GM12891 (cell line): ENCODE measurements at regions not wholly inside any gene's neighbourhood (a gene's known extent, or its start where the extent isn't known, plus 50 kb on each side); places are given as distances from the start of the nearest gene placed in this dataset.

Source experiments
- POLR2A ChIP-seq: IDR thresholded peaks from 2 replicates; pipeline ENCODE4 v1.6.1; 2011; ENCODE audit warnings: low read depth, low read length, control low read depth
- POLR2AphosphoS5 ChIP-seq: IDR thresholded peaks from 2 replicates; pipeline ENCODE4 v1.6.1; 2011; ENCODE audit warnings: low read depth, low read length, control low read depth
- SPI1 ChIP-seq: IDR thresholded peaks from 2 replicates; pipeline ENCODE4 v1.6.1; 2011; ENCODE audit warnings: low read depth, low read length, control low read depth
- TAF1 ChIP-seq: IDR thresholded peaks from 2 replicates; pipeline ENCODE4 v1.6.1; 2011; ENCODE audit warnings: low read depth, low read length, control low read depth

DNA sequence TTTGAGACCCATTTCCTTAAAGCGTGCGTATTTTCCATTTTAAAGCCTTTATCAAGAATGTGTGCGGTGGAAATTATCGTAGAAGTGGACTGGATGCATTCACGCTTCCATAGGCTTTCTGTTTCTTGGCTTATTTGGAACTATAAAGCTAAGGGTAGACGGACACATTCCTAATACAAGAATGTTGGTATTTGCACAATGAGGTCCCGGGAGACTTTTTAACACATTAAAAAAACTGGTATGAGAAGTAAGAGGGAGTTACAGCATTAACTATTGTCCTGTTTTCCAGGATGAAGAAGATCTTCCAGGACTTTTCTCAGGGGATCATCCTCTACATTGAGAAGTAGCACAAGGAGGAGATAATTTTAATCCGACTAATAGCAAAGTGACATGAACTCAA lies 653.0 kb downstream of the MTRR start:
- TF ChIP-seq POLR2A = no peak
- no peak for TF ChIP-seq POLR2AphosphoS5
- no peak for TF ChIP-seq SPI1
- no peak for TF ChIP-seq TAF1
